ENCODE measurements at regions not wholly inside any gene's neighbourhood (a gene's known extent, or its start where the extent isn't known, plus 50 kb on each side); places are given as distances from the start of the nearest gene placed in this dataset.
"Not testable (repeated sequence)": the region's sequence is repeated elsewhere in the genome, so short reads cannot be mapped to it uniquely, and the experiment has no call there.

DNA sequence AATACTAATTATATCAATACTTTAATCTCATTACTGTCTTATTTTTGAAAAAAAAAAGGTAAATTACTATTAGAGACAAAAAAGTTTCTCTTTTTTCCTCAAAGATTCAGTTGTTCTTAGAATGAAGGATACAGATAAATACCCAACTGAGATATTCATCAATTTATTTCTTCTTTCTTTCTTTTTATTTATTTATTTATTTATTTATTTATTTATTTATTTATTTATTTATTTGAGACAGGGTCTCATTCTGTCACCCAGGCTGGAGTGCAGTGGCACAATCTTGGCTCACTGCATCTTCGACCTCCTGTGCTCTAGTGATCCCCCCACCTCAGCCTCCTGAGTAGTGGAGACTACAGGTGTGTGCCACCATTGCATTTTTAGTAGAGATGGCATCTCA lies 1098.6 kb downstream of the GATA3 start:
- WGBS, 3 donors, result 69 to 91% (median 89%) methylated on average over 1 of the region's 1 CpG
- H3K27ac ChIP-seq (ENCODE audit: low read depth, low read length), result not testable (repeated sequence)

DNA sequence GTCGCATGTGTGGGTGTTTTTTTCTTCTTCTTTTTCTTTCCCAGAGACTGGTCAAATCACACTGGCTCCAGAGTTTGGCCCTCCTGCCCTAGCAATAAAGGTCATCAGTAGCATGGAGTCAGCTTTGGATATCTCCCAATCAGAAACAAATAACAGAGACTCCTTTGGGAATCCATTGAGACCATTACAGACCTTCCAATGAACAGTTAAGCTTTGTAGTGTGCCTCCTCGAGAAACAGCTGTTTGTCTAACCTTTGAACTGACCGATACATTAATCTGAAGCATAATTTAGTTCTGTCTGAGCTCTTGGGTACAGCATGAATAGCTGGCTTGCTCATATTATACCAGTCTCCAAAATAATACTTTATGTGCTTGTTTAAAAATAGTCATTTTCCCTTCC lies 1103.2 kb downstream of the GATA3 start:
- no peak overlapping the region for H3K27ac ChIP-seq (ENCODE audit: low read depth, low read length)
- 35 to 67% (median 55%) methylated on average over 3 of the region's 3 CpGs for WGBS, 3 donors

DNA sequence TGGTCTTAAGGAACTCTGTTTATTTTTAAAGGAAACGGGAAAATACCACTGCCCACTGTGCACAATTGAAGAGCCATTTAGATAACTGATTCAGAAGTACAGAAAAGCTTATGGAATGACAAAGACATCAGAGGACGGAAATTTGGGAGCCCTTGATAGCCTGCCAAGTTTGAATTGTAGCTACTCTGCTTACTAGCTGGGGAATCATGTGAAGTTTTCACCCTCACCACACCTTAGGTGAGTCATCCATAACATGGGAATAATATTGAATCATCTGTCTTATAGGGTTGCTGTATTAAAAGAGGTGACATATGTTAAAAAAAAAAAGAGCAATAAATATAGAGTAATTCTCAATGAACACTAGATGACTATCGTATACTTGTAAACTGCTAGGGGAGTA lies 1104.2 kb downstream of the GATA3 start:
- 70 to 73% (median 71%) methylated on average over 3 of the region's 3 CpGs for WGBS, 3 donors

DNA sequence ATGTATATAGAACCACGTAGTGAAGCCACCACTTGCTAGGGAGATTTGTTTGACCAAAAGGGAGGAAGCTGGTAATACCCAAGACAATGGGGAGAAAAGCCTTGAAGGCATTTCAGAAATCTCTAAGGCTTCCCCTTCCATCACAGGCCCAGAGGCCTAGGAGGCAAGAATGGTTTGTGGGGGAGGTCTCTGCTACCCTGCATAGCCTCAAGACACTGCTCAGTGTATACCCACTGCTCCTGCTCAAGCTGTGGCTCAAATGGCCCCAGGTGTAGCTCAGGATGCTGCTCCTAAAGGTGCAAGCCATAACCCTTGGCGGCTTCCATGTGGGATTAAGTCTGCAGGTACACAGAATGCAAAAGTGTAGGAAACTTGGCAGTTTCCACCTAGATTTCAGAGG lies 1105.8 kb downstream of the GATA3 start:
- WGBS, 3 donors, result 78 to 90% (median 82%) methylated on average over 2 of the region's 2 CpGs
- no peak overlapping the region for H3K27ac ChIP-seq (ENCODE audit: low read depth, low read length)

More for the DNA sequence above, 1104.2 kb downstream of the GATA3 start:
- no peak overlapping the region for H3K27ac ChIP-seq (ENCODE audit: low read depth, low read length)

DNA sequence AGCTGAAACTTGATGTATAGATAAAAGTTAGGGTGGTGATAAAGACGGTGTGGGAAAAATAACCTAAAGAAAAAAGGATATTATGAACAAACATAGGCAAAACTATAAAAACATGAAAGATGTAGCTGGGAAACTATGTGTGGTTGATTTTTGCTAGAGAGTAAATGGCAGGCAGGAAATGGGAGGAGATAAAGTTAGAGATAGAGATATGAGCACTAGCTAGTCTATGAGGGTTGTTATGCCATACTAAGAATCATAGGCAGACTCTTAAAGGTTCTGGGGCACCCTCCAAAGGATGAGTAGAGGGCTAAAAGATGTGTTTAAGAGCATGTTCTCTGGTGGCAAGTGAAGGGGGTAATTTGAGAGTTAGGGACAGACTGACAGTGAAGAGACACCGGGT lies 1109.2 kb downstream of the GATA3 start:
- H3K27ac ChIP-seq (ENCODE audit: low read depth, low read length), result no peak overlapping the region
- WGBS, 3 donors, result 79 to 92% (median 90%) methylated on average over 2 of the region's 2 CpGs

DNA sequence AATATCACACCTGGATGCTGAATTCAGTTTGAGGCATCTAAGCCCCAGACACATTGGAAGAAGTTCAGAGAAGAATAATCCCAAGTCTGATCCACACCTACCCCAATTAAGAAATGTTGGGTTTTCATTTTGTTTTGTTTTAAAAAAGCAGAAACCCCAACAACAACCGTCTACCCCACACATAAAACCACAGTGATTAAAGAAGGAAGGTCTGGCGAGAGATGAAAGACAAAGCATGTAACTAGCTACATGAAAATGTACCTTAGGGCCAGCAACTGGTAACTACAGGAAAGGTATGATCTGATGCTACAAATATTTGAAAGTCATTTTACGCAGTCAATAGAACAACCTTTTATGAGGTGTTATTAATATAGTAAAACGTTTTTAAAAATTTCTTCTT lies 1112.3 kb downstream of the GATA3 start:
- H3K27ac ChIP-seq (ENCODE audit: low read depth, low read length), result no peak overlapping the region
- 55 to 60% (median 59%) methylated on average over 4 of the region's 4 CpGs for WGBS, 3 donors

DNA sequence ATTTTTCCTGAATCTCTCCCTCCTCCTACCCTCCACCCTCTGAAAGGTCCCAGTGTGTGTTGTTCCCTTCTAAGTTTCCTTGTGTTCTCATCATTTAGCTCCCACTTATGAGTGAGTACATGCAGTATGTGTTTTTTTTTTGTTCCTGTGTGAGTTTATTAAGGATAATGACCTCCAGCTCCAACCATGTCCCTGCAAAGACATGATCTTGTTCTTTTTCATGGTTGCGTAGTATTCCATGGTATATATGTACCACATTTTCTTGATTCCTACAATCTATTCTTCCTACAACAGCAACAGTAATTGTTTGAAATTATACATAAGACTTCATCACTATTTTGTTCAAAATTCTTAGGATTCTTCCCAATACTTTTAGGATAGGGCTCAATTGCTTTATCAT lies 1117.8 kb downstream of the GATA3 start:
- H3K27ac ChIP-seq (ENCODE audit: low read depth, low read length), result no peak overlapping the region
- 92 to 98% (median 92%) methylated on average over 1 of the region's 1 CpG for WGBS, 3 donors

DNA sequence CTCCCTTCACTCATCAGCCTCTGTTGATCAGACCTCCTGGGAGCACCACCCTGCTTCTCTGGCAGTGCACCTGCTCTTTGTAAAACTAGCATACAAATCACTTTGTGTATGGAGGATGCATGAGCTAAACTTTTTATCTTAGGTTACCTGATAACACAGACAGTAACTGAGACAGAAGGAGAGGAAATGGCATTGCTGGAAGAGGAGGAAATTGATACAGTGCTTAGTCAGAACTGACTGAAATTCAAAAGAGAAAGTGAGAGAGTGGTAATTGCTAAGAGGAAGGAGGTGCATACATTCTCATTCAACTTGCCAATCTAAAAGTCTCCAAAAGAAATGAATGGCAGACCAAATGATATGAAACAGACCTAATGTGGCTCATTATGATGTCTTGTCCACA lies 1120.7 kb downstream of the GATA3 start:
- H3K27ac ChIP-seq (ENCODE audit: low read depth, low read length), result no peak overlapping the region

DNA sequence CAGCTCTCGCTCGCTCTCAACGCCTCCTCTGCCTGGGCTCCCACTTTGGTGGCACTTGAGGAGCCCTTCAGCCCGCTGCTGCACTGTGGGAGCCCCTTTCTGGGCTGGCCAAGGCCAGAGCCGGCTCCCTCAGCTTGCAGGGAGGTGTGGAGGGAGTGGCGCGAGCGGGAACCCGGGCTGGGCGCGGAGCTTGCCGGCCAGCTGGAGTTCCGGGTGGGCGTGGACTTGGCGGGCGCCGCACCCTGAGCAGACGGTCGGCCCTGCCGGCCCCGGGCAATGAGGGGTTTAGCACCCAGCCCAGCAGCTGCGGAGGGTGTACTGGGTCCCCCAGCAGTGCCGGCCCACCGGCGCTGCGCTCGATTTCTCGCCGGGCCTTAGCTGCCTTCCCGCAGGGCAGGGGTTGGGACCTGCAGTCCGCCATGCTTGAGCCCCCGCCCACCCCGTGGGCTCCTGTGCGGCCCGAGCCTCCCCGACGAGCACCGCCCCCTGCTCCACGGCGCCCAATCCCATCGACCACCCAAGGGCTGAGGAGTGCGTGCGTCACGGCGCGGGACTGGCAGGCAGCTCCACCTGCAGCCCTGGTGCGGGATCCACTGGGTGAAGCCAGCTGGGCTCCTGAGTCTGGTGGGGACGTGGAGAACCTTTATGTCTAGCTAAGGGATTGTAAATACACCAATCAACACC lies 1128.9 kb downstream of the GATA3 start:
- 92 to 96% (median 93%) methylated on average over 48 of the region's 48 CpGs for WGBS, 3 donors

DNA sequence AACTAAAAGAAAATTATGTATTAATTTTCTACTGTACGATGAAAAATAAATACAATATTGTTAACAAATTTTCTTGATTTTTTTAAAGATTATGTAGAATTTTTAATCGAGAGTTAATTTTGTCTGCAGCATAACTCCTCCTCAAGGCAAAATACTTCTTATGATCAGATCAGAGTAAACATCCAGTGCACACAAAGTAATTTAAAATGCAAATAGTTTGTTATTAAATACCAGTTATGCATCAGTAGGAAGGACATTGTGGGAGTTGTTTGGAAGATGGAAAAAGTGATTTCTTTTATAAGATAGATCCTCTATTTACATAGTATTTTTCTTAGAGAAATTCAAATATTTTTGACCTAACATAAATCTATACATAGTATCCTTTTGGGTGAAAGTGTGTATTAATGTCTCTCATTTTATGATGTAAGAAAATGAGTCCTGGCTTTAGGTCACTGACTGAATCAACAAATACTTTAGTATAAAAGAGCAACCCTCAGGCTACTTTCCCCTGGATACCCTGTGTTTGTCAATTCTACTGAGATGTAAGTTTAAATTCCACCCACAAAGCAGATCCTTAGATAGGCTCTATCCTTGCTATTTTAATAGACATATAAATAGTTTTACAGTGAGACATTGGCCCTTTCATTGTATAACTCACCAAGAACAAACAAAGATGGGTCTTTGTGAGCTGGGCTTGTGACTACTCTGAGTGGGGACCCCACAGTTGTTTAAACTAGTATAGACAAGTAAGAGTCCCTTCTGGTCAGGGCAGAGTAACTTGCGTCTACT lies 1133.7 kb downstream of the GATA3 start:
- WGBS, 3 donors, result 87 to 94% (median 93%) methylated on average over 3 of the region's 3 CpGs
- no peak overlapping the region for H3K27ac ChIP-seq (ENCODE audit: low read depth, low read length)

More for the DNA sequence above, 1128.9 kb downstream of the GATA3 start:
- H3K27ac ChIP-seq (ENCODE audit: low read depth, low read length), result not testable (repeated sequence)

DNA sequence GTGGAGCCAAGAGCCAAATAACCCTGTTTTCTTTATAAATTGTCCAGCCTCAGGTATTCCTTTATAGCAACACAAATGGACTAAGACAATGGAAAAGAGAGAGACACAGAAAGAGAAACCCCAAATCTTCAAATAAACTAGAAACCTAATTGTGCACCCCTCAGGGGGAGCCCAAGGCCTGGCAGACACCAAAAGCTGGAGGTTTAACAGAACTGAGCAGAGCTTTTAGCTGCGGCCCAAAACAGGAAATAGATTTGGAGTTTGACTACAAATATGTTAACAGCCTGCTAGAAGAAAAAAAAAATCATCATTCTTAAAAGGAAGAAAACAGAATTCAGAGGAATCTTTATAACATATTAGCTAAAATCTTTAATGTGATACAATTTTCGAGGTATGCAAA lies 1135.0 kb downstream of the GATA3 start:
- 64 to 72% (median 71%) methylated on average over 2 of the region's 2 CpGs for WGBS, 3 donors
- no peak overlapping the region for H3K27ac ChIP-seq (ENCODE audit: low read depth, low read length)

DNA sequence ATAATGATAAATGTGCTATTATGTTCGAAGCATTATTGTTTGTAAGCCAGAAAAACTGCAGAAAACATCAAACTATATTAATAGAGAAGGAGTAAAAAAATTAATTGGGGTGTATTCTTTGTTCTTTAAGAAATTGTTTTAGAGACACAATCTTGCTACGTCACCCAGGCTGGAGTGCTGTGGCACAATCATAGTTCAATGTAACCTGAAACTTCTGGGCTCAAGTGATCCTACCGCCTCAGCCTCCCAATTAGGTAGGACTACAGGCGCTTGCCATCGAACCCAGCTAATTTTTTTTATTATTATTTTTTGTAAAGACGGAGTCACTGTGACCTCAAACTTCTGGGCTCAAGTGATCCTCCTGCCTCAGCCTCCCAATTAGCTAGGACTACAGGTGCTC lies 1138.6 kb downstream of the GATA3 start:
- 79 to 90% (median 86%) methylated on average over 6 of the region's 6 CpGs for WGBS, 3 donors
- no peak overlapping the region for H3K27ac ChIP-seq (ENCODE audit: low read depth, low read length)

DNA sequence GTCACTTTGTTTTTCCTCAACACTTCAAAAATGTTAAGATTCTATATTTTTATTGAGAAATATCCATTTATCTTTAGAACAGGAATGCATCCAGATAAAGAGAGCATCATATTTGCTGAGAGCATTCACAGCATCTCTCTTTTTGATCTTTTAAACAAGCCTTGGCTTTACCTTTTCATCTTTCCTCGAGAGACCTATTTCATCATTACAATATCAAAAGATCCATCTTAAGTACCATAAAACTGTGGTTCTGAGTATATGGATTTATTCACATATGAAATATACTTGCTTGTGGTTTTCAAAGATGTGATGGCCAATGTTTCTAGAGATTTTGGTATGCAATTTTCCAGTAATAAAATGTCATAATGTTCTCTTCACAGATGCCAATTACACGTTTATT lies 1140.9 kb downstream of the GATA3 start:
- no peak overlapping the region for H3K27ac ChIP-seq (ENCODE audit: low read depth, low read length)
- WGBS, 3 donors, result 63 to 65% (median 64%) methylated on average over 2 of the region's 2 CpGs

DNA sequence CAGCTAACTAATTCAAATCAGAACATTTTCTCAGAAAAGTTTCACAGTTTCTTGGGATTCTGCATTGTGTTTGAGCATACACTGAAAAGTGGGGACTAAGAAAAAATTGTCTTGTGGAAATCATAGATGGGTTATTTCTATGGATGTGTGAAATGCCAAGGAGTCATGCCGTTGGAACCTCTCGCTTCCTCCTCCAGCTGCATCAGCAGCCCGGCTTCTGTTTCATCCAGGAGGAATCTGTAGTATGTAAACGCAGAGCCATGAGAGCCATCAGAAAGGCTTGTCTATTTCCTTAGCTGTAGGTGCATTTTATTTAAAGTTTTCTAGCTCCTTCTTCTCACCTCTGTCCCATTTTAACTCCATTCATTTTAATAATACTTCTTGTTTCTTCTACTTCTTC lies 1144.1 kb downstream of the GATA3 start:
- no peak overlapping the region for H3K27ac ChIP-seq (ENCODE audit: low read depth, low read length)
- 36 to 61% (median 51%) methylated on average over 4 of the region's 4 CpGs for whole genome bisulfite sequencing, 3 donors

DNA sequence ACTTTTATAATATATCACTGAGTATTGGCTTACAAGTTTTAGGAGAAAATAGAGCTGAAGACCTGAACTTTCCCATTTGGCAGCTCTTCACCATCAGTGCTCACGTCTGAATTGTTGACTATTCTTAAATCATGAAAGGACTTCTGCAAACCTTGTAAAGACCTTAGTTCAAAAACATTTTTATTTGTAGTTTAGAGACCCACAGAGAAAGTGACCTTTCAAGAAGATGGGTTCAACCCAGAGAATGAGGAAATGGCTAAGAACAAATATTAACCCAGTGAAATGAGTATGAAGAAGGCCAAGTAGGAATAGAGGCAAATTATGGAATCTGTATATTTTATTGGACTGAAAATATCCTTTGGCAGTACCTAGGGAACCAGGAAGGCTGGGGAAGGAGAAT lies 1151.1 kb downstream of the GATA3 start:
- H3K27ac ChIP-seq (ENCODE audit: low read depth, low read length), result no peak overlapping the region
- 37 to 68% (median 52%) methylated on average over 1 of the region's 1 CpG for WGBS, 3 donors

DNA sequence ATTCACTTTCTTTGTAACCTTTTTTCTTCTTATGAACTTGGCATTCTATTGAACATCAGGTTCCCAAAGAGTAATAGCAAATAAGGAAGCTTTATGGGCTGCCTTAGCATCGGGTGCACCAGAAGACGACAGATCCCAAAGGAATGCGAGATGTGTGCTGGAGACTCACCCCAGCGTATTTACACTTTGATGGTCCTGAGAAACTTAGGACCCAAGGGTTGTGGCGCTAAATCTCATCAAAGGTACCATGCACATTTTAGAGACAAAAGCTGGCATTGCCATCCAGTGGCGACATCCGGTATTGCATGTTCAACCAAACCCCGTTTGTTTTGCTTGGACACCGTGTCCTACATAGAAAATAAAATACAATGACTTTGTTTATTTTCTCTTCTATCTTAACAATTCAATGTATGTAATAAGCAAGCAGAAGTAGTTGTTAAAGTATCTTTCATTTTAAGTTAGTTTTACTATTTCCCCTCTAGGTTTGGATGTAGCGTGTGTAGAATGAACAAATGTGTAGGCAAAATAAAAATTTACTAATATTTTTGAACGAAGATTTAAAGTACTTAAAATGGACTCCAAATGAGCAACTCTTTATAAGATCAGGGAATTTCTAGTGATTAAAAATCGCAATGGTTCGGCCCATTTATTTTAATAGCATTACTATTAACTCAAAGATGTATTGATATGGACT lies 1154.8 kb downstream of the GATA3 start:
- 18 to 23% (median 21%) methylated on average over 13 of the region's 13 CpGs for WGBS, 3 donors
- H3K27ac ChIP-seq (ENCODE audit: low read depth, low read length), result no peak overlapping the region

DNA sequence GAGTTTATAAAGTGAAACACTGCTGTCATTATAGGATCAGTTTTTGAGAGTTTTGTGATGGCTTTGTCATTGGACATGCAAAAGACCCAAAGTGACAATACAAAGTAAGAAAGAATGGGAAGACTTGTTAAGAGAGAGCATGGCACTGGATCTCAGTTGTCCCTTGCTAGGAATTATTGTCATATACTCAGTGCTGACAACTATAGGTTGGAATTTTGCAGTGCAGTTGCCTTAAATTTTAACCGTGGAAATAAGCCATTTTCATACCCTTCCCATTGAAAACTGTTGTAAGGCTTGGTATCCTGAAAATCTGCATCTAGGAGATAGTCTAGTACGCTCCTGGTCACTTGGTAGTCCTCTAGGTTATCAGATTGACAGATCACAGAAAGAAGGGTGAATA lies 1156.7 kb downstream of the GATA3 start:
- 50 to 61% (median 58%) methylated on average over 2 of the region's 2 CpGs for WGBS, 3 donors

DNA sequence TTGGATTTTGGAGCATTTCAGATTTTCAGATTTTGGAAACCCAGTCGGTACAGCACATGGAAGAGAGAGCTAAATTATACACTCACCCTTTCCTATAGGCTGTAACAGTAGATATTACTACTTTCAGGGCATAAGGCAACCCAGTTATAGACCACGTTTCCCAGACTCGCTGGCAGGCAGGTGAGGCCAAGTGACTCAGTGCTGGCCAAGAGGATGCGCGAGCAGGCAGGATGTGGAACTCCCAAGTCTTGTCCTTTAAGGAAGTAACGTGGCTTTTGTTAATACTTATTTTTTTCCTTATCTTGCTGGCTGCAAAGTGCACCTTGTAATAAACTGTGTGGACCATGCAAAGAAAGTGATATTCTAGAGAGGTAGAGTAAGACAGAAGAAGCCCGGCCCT lies 1160.1 kb downstream of the GATA3 start:
- WGBS, 3 donors, result 58 to 72% (median 59%) methylated on average over 7 of the region's 7 CpGs

More for the DNA sequence above, 1156.7 kb downstream of the GATA3 start:
- no peak overlapping the region for H3K27ac ChIP-seq (ENCODE audit: low read depth, low read length)

DNA sequence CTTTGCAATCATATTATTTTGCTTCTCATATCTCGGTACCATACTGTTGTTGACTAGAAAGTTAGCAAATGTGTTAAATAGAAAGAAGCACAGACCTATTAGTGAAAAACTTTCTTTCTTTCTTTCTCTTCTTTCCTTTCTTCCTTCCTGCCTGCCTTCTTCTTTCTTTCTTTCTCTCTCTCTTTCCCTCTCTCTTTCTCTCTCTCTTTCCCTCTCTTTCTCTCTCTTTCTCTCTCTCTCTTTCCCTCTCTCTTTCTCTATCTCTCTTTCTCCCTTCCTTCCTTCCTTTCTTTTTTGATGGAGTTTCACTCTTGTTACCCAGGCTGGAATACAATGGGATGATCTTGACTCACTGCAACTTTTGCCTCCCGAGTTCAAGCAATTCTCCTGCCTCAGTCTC lies 1160.6 kb downstream of the GATA3 start:
- WGBS, 3 donors, result 78 to 90% (median 85%) methylated on average over 2 of the region's 2 CpGs
- no peak overlapping the region for H3K27ac ChIP-seq (ENCODE audit: low read depth, low read length)

More for the DNA sequence above, 1160.1 kb downstream of the GATA3 start:
- H3K27ac ChIP-seq (ENCODE audit: low read depth, low read length), result no peak overlapping the region

All from adipose tissue (tissue), 3 donors.